Parathyroid adenoma (tissue), 2 donors: ENCODE measurements at regions not wholly inside any gene's neighbourhood (a gene's known extent, or its start where the extent isn't known, plus 50 kb on each side); places are given as distances from the start of the nearest gene placed in this dataset.

Source experiments
- H2AFZ ChIP-seq: fragments of 300-600 bp; sonication (generic); one replicate; pipeline ENCODE4 v1.7.0; 2017; ENCODE audit warnings: antibody characterized with exemption, mild to moderate bottlenecking
- H3K27ac ChIP-seq: fragments of 300-600 bp; sonication (generic); one replicate; pipeline ENCODE4 v1.7.0; 2017
- H3K27me3 ChIP-seq: fragments of 300-600 bp; sonication (generic); one replicate; pipeline ENCODE4 v1.7.0; 2017; ENCODE audit warnings: low read length; ENCODE audit not compliant: control insufficient read depth, insufficient read depth
- H3K36me3 ChIP-seq: fragments of 300-600 bp; sonication (generic); one replicate; pipeline ENCODE4 v1.7.0; 2017; ENCODE audit warnings: low read length; ENCODE audit not compliant: control insufficient read depth, insufficient read depth
- H3K4me1 ChIP-seq: fragments of 300-600 bp; sonication (generic); one replicate; pipeline ENCODE4 v1.7.0; 2017; ENCODE audit warnings: control low read depth
- H3K4me2 ChIP-seq: fragments of 300-600 bp; sonication (generic); one replicate; pipeline ENCODE4 v1.7.0; 2017; ENCODE audit warnings: low read length
- H3K4me3 ChIP-seq: fragments of 300-600 bp; sonication (generic); one replicate; pipeline ENCODE4 v1.7.0; 2017; ENCODE audit warnings: low read depth, low read length
- H3K79me2 ChIP-seq: fragments of 300-600 bp; sonication (generic); one replicate; pipeline ENCODE4 v1.7.0; 2017; ENCODE audit warnings: control low read depth
- H3K9ac ChIP-seq: fragments of 300-600 bp; sonication (generic); one replicate; pipeline ENCODE4 v1.7.0; 2017; ENCODE audit warnings: mild to moderate bottlenecking
- H3K9me3 ChIP-seq: fragments of 300-600 bp; sonication (generic); one replicate; pipeline ENCODE4 v1.7.0; 2017; ENCODE audit warnings: low read length; ENCODE audit not compliant: control insufficient read depth
- CTCF ChIP-seq: fragments of 300-600 bp; sonication (generic); IDR thresholded peaks from one replicate; pipeline ENCODE4 v1.7.0; 2017; ENCODE audit warnings: antibody characterized with exemption, mild to moderate bottlenecking
- donor health status: primary hyperparathyroidism.

GRCh38 chr12:5243014-5243413 lies 188.9 kb upstream of the NTF3 start:
- no peaks in the 10 kb centered on the region for H3K36me3 ChIP-seq
- no peak for TF ChIP-seq CTCF
- no peaks in the 10 kb centered on the region for H3K79me2 ChIP-seq
- H3K4me3 ChIP-seq: no peak overlapping the region
- no peaks in the 10 kb centered on the region for H3K4me1 ChIP-seq
- no peaks in the 10 kb centered on the region for H3K27me3 ChIP-seq
- no peak overlapping the region for H3K27ac ChIP-seq
- no peak overlapping the region for H3K9ac ChIP-seq
- no peaks in the 10 kb centered on the region for H3K9me3 ChIP-seq
- no peak overlapping the region for H3K4me2 ChIP-seq
- no peak overlapping the region for H2AFZ ChIP-seq

- no peaks in the 10 kb centered on the region for H3K79me2 ChIP-seq
- no peaks in the 10 kb centered on the region for H3K4me1 ChIP-seq
- H3K9me3 ChIP-seq: no peaks in the 10 kb centered on the region
- H3K27ac ChIP-seq: no peak overlapping the region
- no peak overlapping the region for H3K9ac ChIP-seq
- H3K4me3 ChIP-seq: no peak overlapping the region
- H2AFZ ChIP-seq: no peak overlapping the region
- H3K27me3 ChIP-seq: no peaks in the 10 kb centered on the region
- no peak for TF ChIP-seq CTCF
- H3K36me3 ChIP-seq: no peaks in the 10 kb centered on the region
- H3K4me2 ChIP-seq: no peak overlapping the region
These were observed 187.4 kb upstream of the NTF3 start for GRCh38 chr12:5244513-5244972.

- no peak overlapping the region for H2AFZ ChIP-seq
- H3K4me1 ChIP-seq: no peaks in the 10 kb centered on the region
- H3K9me3 ChIP-seq: no peaks in the 10 kb centered on the region
- no peaks in the 10 kb centered on the region for H3K36me3 ChIP-seq
- no peak for TF ChIP-seq CTCF
- no peak overlapping the region for H3K27ac ChIP-seq
- no peak overlapping the region for H3K4me3 ChIP-seq
- H3K9ac ChIP-seq: no peak overlapping the region
- no peaks in the 10 kb centered on the region for H3K27me3 ChIP-seq
- no peak overlapping the region for H3K4me2 ChIP-seq
- H3K79me2 ChIP-seq: no peaks in the 10 kb centered on the region
These were observed 185.7 kb upstream of the NTF3 start for GRCh38 chr12:5246196-5246595.

- no peak for TF ChIP-seq CTCF
- Histone ChIP-seq H3K79me2 (no peaks in the 10 kb centered on the region), H3K9ac (no peak overlapping the region), H3K4me3 (no peak overlapping the region), H3K27ac (no peak overlapping the region), H3K4me1 (no peaks in the 10 kb centered on the region), H3K9me3 (no peaks in the 10 kb centered on the region), H2AFZ (no peak overlapping the region), H3K4me2 (no peak overlapping the region), H3K27me3 (no peaks in the 10 kb centered on the region), H3K36me3 (no peaks in the 10 kb centered on the region)
These were observed 184.8 kb upstream of the NTF3 start for GRCh38 chr12:5247144-5247543.

- Histone ChIP-seq H3K4me2 (no peak overlapping the region), H3K27ac (no peak overlapping the region), H3K4me3 (no peak overlapping the region), H3K27me3 (no peaks in the 10 kb centered on the region), H2AFZ (no peak overlapping the region), H3K36me3 (no peaks in the 10 kb centered on the region), H3K9ac (no peak overlapping the region), H3K4me1 (no peaks in the 10 kb centered on the region), H3K9me3 (no peaks in the 10 kb centered on the region), H3K79me2 (no peaks in the 10 kb centered on the region)
- TF ChIP-seq CTCF: no peak
These were observed 183.7 kb upstream of the NTF3 start for GRCh38 chr12:5248230-5248629.
